ENCODE measurements at regions not wholly inside any gene's neighbourhood (a gene's known extent, or its start where the extent isn't known, plus 50 kb on each side); places are given as distances from the start of the nearest gene placed in this dataset.

DNA sequence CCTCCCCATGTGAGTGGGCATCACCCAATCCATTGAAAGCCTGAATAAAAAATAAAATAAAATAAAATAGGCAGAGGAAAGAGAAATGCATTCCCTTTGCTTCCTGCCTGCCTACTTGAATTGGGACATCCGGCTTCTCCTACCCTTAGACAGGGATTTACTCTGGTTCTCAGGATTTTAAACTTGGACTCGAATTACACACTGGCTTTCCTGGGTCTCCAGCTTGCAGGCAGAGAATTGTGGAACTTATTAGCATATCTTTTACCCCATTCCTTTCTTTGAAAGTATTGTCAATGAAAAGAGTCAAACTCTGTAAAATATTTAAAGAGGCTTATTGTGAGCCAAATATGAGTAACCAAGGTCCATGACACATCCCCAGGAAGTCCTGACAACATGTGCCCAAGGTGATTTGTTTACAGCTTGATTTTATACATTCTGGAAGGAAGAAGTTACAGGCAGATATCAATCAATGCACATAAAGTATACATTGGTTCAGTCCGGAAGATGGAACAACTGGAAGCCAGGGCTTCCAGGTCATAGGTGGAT, 78.4 kb upstream of the CCDC90B start:
- Histone ChIP-seq H3K9me3 (ENCODE audit: low read length) (no peaks in the 10 kb centered on the region), H3F3A (ENCODE audit: insufficient read depth, low read length, poor library complexity, severe bottlenecking) (peaks cover 15% of the 10 kb centered on the region), H3K27me3 (ENCODE audit: insufficient read depth, low read depth, low read length) (no peaks in the 10 kb centered on the region), H3K9ac (ENCODE audit: low read length) (peak overlapping the region; percentile 67), H4K20me1 (ENCODE audit: insufficient read depth) (no peaks in the 10 kb centered on the region), H3K9me2 (ENCODE audit: insufficient read depth, low read length) (no peaks in the 10 kb centered on the region), H3K27ac (ENCODE audit: low read length) (peak overlapping the region; percentile 97), H3K4me3 (ENCODE audit: low read length) (no peak overlapping the region), H3K36me3 (ENCODE audit: insufficient read depth, low read length) (no peaks in the 10 kb centered on the region), H3K4me2 (ENCODE audit: low read length) (no peak overlapping the region), H2AFZ (ENCODE audit: low read depth, low read length) (no peak overlapping the region), H3K79me2 (replicated peaks; ENCODE audit: insufficient read depth, low read length) (no peaks in the 10 kb centered on the region)
- TF ChIP-seq EZH2 (IDR thresholded peaks at IDR 0.05; ENCODE audit: borderline replicate concordance, insufficient read depth, low read length, poor library complexity, severe bottlenecking) (no peak), MXI1 (conservative IDR thresholded peaks at IDR 0.05; ENCODE audit: poor library complexity, severe bottlenecking) (no peak), REST (IDR thresholded peaks at IDR 0.05; ENCODE audit: borderline replicate concordance) (no peak), SMC3 (conservative IDR thresholded peaks at IDR 0.05; ENCODE audit: poor library complexity) (no peak), TAF1 (IDR thresholded peaks at IDR 0.05; ENCODE audit: low read depth) (no peak), POLR2AphosphoS5 (IDR thresholded peaks at IDR 0.05) (no peak), CTCF (IDR thresholded peaks at IDR 0.05; ENCODE audit: poor library complexity, severe bottlenecking) (no peak), RAD21 (conservative IDR thresholded peaks at IDR 0.05) (no peak), EP300 (conservative IDR thresholded peaks at IDR 0.05; ENCODE audit: poor library complexity, severe bottlenecking) (no peak)

DNA sequence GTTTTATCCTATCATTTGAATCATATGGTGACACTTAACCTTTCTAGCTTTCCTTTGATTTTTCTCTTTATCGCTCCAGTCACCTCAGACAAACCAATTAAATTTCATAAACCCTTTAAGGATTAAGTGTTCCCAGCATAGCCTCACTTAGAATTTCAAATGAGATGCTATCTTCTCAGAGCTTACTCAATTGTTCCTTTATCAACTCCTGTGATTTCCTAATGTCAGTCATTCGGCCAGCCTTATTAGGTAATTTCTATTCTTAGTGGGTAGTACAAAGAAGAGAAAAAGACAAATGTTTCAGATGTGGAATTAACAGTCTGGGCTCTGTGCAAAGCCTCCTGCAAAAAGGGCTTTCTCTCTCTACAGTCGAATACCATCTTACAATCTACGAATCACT, 77.1 kb upstream of the CCDC90B start:
- Histone ChIP-seq H3K79me2 (replicated peaks; ENCODE audit: insufficient read depth, low read length) (no peaks in the 10 kb centered on the region), H3K27me3 (ENCODE audit: insufficient read depth, low read depth, low read length) (no peaks in the 10 kb centered on the region), H3K4me3 (ENCODE audit: low read length) (peak overlapping the region; percentile 20), H3F3A (ENCODE audit: insufficient read depth, low read length, poor library complexity, severe bottlenecking) (peaks cover 13% of the 10 kb centered on the region), H3K4me2 (ENCODE audit: low read length) (no peak overlapping the region), H3K27ac (ENCODE audit: low read length) (peak overlapping the region; percentile 97), H3K9me2 (ENCODE audit: insufficient read depth, low read length) (no peaks in the 10 kb centered on the region), H3K9ac (ENCODE audit: low read length) (peak overlapping the region; percentile 67), H4K20me1 (ENCODE audit: insufficient read depth) (no peaks in the 10 kb centered on the region), H2AFZ (ENCODE audit: low read depth, low read length) (no peak overlapping the region), H3K9me3 (ENCODE audit: low read length) (no peaks in the 10 kb centered on the region), H3K36me3 (ENCODE audit: insufficient read depth, low read length) (no peaks in the 10 kb centered on the region)
- no peak for TF ChIP-seq EZH2 (IDR thresholded peaks at IDR 0.05; ENCODE audit: borderline replicate concordance, insufficient read depth, low read length, poor library complexity, severe bottlenecking)
- TF ChIP-seq EP300 (conservative IDR thresholded peaks at IDR 0.05; ENCODE audit: poor library complexity, severe bottlenecking): peak; percentile 91
- TF ChIP-seq MXI1 (conservative IDR thresholded peaks at IDR 0.05; ENCODE audit: poor library complexity, severe bottlenecking): no peak
- no peak for TF ChIP-seq CTCF (IDR thresholded peaks at IDR 0.05; ENCODE audit: poor library complexity, severe bottlenecking)
- TF ChIP-seq RAD21 (conservative IDR thresholded peaks at IDR 0.05): peak; percentile 49
- TF ChIP-seq TAF1 (IDR thresholded peaks at IDR 0.05; ENCODE audit: low read depth): no peak
- TF ChIP-seq POLR2AphosphoS5 (IDR thresholded peaks at IDR 0.05): peak; percentile 59
- peak; percentile 77 for TF ChIP-seq REST (IDR thresholded peaks at IDR 0.05; ENCODE audit: borderline replicate concordance)
- TF ChIP-seq SMC3 (conservative IDR thresholded peaks at IDR 0.05; ENCODE audit: poor library complexity): peak; percentile 39
